ENCODE measurements at regions not wholly inside any gene's neighbourhood (a gene's known extent, or its start where the extent isn't known, plus 50 kb on each side); places are given as distances from the start of the nearest gene placed in this dataset.

- DNase-seq: no peak
Measured at GRCh38 chr4:177117256-177117655, 192.4 kb upstream of the NEIL3 start.

DNA sequence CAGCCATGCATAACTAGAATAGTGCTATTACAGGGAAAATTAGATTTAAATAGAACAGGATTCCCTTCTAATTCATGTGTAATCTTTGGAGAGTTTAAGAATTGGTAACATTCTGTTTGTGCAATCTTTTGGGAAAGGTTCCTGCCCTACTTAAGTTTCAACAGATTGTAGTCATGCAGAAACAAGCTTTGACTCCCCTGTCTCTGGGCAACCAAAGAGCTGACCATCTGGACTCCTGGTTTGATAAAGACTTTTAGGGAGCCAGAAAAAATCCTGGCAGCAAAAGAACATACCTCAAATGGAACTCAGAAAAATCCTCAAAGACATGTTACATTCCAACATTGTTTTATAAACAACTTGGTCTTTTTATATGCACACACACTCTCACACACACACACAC is 191.1 kb upstream of the NEIL3 start:
- no peak for DNase-seq

DNA sequence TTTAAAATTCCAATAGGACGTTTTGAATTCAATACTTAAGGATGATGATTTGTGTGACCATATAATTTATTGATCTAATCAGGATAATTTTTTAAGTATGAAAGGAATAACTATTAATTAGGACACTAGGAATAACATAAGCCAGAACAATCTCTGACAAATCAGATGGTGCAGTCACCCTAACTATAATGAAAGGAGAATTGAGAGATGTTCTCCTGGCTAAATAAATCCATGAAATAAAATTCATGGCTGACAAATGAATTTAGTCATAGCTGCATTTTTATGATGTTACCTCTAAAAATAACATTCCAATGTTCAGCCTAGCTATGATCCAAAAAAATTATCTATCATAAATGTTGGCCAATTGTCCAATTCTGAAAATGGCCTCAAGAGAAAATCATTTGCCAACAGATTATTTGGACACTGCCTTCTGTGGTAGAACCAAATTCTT is 190.6 kb upstream of the NEIL3 start:
- no peak for DNase-seq

- DNase-seq: no peak
Measured at GRCh38 chr4:177119691-177120090, 190.0 kb upstream of the NEIL3 start.

DNA sequence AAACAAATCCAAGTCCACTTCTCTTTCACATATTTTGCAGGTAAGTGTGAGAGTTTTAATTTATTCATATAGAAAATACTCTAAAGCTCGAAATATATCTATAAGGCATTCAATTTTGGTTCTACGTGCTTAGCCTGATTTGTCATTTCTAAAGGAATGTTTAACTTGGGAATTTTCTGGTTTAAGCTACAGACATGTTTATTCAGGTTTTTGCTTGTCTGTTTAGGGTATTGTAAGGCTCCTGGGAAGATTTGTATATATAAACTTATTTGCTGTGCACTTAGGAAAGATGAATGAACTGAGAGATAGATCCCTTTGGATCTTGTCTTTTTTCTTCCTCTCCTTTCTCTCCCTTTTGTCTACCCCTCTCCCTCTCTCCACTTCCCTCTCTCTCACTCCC is 185.9 kb upstream of the NEIL3 start:
- DNase-seq: no peak

DNA sequence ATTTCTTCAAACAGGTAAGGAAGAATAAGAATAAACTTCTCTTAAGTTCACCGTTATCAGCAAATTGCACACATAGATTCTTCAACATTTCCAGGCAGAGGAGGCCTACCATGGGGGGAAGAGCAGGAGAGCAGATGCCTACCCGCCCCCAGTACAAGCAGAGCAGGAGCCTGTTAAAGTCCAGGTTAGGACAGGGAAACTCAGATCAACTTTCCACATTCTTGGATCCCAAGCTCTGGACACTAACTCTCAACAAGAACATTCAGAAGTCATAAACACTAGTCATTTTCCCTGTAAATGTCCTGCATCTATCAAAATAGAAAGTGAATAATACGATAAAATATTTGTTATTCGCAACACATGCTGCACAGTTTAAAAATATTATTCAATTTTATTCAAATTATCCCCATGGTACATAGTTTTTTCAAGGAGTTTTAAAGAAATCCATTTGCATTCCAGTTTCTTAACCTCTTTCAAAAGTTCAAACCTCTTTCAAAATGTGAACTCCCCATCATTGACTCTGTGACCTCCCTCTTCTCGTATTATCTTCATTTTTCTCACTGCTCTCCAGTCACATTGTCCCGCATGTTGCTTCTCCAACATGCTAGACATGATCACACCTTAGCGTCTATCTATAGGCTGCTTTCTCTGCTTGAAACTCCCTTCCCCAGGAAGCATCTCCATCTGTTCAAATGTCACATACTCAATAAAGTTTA is 185.2 kb upstream of the NEIL3 start:
- no peak for DNase-seq

- DNase-seq: no peak
Measured at GRCh38 chr4:177125656-177126055, 184.0 kb upstream of the NEIL3 start.

GRCh38 chr4:177127658-177128057 is 182.0 kb upstream of the NEIL3 start:
- no peak for DNase-seq

DNA sequence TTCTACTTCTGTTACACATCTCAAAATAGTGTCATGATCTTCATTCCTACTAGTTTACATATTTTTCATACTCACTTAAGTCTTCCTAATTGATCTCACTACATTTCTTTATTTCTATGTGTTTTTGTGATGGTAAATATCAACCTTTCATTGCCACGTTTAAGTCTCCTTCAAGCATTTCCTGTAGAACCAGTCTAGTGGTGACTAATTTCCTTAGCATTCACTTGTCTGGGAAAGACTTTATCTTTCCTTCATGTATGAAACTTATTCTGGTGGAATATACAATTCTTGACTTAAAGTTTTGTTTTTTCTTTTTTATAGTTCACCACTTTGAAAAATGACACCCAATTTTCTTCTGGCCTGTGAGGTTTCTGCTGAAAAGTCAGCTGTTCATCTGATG is 181.4 kb upstream of the NEIL3 start:
- no peak for DNase-seq

DNA sequence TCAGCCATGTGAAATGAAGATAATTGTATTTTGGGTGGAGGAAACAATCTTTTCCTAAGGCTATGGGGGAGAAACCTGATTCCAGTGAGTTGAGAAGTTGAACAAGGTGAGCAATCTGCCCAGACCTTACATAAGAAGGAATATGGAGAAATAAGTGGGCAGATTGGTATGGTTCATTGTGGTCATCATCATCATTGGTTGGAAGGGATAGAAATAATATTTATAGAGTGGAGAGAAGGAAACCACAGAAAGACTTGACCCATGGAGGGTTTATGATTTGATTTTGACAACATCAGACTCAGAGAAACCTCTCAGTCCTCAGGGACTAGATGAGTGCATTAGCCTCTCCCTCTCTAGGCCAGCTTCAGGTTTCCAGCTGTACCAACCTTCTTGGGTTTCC is 177.9 kb upstream of the NEIL3 start:
- DNase-seq: no peak

DNA sequence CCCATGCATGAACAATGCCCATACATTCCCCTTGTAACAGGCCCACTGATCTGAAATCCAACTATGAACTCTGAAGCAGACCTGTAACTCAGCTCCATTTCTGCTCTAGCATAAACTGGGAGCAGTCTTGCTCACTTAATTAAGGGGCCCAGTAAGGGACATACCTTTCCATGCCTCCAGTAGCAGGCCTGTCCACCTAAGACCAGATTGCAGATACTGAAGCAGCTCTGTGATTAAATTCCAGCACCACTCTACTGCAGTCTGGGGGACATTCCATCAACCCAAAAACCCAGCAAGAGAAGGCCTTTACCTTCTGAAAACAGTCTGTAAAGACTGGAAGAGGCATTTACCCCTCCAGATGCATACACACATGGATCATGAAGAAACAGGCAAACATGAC is 162.0 kb upstream of the NEIL3 start:
- no peak for DNase-seq

- DNase-seq: no peak
Measured at GRCh38 chr4:177155454-177155853, 154.2 kb upstream of the NEIL3 start.

DNA sequence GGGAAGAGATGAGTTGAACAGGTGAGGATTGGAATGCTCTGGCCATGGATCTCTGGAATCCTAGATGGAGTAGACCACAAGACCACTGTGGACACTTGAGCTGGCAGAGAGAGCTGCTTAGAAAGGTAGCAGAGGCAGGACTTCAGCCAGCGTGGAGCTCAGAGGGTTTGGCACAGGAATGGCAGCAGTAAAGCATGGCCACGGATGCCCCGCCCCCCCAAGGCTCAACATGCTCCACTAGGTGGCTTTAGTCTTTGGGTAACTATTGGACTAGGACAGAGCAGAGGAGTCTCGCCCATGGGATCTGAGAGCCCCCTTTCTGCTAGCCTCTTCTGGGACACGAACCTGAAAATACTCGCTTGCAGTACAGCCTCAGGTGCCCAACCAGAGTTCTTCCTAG is 150.1 kb upstream of the NEIL3 start:
- no peak for DNase-seq

GRCh38 chr4:177161781-177162180 is 147.9 kb upstream of the NEIL3 start:
- no peak for DNase-seq

GRCh38 chr4:177163532-177163931 is 146.1 kb upstream of the NEIL3 start:
- no peak for DNase-seq

GRCh38 chr4:177171588-177171987 is 138.1 kb upstream of the NEIL3 start:
- no peak for DNase-seq

- DNase-seq: no peak
Measured at GRCh38 chr4:177175473-177175872, 134.2 kb upstream of the NEIL3 start.

- DNase-seq: no peak
Measured at GRCh38 chr4:177177541-177178081, 132.1 kb upstream of the NEIL3 start.

- DNase-seq: no peak
Measured at GRCh38 chr4:177178246-177178645, 131.4 kb upstream of the NEIL3 start.

DNA sequence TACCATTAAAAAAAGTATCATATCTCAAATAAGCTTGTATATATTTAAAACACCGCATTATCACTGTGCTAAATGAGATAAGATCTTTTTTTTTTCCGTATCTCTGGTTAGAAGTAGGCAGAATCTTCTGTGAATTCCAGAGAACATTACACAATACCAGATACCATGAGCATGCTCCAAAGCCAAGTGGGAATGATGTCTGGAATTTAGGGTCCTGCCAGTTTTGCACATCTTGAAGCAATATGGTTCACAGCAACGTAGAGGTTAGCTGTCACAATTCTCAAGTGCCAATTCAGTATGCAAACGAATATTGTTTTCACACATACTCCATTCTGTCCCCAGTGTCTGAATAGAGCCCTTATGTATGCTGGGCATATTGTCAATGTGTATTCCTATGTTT is 127.5 kb upstream of the NEIL3 start:
- no peak for DNase-seq

DNA sequence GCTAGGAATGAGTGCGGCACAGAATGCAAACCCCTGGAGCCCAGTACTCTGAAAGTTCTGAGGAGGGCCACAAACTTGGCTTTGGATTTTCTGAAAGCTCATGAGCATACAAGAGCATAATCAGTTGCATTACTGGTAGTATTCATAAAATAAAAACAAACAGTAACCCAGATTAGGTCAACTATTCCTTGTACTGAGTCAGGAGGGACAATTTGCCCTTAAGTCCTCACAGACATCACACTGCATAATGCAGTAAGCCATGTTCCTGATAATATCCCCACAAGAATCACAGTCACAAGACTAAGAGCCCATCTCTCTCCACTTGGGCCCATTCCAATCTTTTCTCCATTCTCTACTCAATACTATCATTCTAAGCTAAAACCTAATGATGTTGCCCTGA is 126.9 kb upstream of the NEIL3 start:
- no peak for DNase-seq

DNA sequence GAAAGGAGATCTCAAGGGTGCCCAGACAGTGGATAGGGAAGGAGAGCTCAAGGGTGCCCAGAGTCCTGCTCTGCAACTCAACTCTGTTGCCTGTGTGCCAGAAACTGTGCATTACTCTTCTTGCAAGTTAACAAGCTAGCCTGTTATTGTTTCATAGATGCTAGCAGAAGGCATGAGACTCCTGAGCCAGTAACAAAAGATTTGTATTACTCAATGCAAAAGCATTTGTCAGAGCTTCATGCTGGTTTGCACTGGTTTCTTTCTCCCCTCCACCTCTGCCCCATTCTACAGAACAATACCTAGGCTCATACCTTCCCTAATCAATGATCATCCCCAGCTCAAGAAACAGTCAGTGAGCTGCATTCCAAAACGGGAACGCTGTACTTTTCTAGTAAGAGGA is 124.5 kb upstream of the NEIL3 start:
- DNase-seq: no peak

DNA sequence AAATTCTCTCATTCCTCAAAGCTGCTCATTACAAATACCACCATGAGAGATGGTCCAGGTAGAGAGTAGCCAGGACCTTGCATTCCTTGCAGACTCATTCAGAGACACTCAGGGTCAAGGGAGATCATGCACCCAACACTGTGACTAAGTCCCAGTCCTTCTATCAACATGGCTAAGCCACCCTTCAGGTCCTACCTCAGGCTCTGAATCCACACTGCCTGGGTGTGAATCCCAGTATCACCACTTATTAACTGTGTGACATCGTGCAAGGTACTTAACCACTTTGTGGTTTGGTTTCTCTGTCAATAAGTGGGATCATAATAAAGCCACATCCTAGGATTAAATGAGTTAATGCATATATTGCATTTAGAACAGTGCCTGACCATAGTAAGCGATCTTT is 124.1 kb upstream of the NEIL3 start:
- no peak for DNase-seq

DNA sequence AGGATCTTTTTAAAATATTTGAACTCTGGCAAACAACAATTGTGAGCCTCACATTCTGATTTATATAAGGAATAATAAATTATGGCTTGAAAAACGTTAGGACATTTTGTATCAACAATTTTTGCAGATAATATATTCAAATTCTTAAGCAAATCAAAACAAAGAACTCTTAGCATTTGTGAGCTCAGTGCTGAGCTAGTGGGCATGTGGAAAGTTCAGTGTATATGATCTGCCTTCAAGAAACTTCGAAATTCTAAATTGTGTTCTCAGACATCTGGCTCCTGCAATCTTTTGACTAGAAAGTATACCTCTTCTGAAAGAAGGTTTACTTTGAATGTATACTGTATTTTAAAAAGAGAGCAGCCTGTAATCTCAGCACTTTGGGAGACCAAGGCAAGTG is 122.3 kb upstream of the NEIL3 start:
- DNase-seq: no peak

- no peak for DNase-seq
Measured at GRCh38 chr4:177190995-177191580, 118.6 kb upstream of the NEIL3 start.

All from CD4-positive, alpha-beta T cell treated with Interferon alpha-2 for 1 hour (primary cell).